Body of pancreas (tissue), 4 donors: ENCODE measurements at regions not wholly inside any gene's neighbourhood (a gene's known extent, or its start where the extent isn't known, plus 50 kb on each side); places are given as distances from the start of the nearest gene placed in this dataset.

Source experiments
- ATAC-seq: fragments of 150-250 bp; one replicate; pipeline ENCODE4 v1.9.1; 2016
- DNase-seq, 4 donors: peaks; one replicate each; pipeline ENCODE4 v3.0.0-alpha.2; 2019
- H3K27ac ChIP-seq, 4 donors: fragments of 200-600 bp; sonication (generic); 1 replicate in 3 of 4; 2 replicates in 1 of 4; pipeline versions ENCODE4 v1.5.1 to v1.6.1; 2016 to 2019; ENCODE audit warnings: mild to moderate bottlenecking in 1 of 4, mixed read lengths in 1 of 4, moderate library complexity in 1 of 4
- H3K27me3 ChIP-seq, 2 donors: fragments of 200-600 bp; sonication (generic); one replicate each; pipeline ENCODE4 v1.6.0; 2016; ENCODE audit warnings: mild to moderate bottlenecking in 1 of 2
- H3K36me3 ChIP-seq, 2 donors: fragments of 200-600 bp; sonication (generic); replicated peaks in 1 of 2; 2 replicates each; pipeline ENCODE4 v1.5.1; 2016; ENCODE audit warnings: low read depth in 2 of 2; ENCODE audit not compliant: insufficient read depth in 1 of 2
- H3K4me1 ChIP-seq: fragments of 200-600 bp; sonication (generic); one replicate; pipeline ENCODE4 v1.6.0; 2016
- H3K4me3 ChIP-seq, 2 donors: fragments of 200-600 bp; sonication (generic); 1 replicate in 1 of 2; 2 replicates in 1 of 2; pipeline ENCODE4 v1.5.1; 2016 to 2019
- H3K9me3 ChIP-seq, 3 donors: fragments of 200-600 bp; sonication (generic); 1 replicate in 2 of 3; 2 replicates in 1 of 3; pipeline ENCODE4 v1.5.1; 2016
- POLR2A ChIP-seq, 3 donors: fragments of 450-650 bp; IDR thresholded peaks; one replicate each; pipeline ENCODE4 v1.6.1; 2016; ENCODE audit warnings: antibody characterized with exemption in 3 of 3, mild to moderate bottlenecking in 2 of 3
- WGBS, 2 donors: methylation state at CpG; one replicate each; pipeline ENCODE4 v1.1.5; 2017; 5-methylcytosine and 5-hydroxymethylcytosine counted together
- intact Hi-C: fragments of 100-400 bp; cut with DNase I; formaldehyde crosslinking; loops from one replicate; pipeline ENCODE4 v1.15.1; 2023
- TF ChIP-seq, protein P1 (sequence below), 7 experiments: fragments of 450-650 bp in 4 of 7; fragments of 200-600 bp in 3 of 7; sonication (generic) in 3 of 7; IDR thresholded peaks; one replicate each; pipeline ENCODE4 v1.5.1; 2016 to 2019; ENCODE audit warnings: antibody characterized with exemption in 7 of 7

DNA sequence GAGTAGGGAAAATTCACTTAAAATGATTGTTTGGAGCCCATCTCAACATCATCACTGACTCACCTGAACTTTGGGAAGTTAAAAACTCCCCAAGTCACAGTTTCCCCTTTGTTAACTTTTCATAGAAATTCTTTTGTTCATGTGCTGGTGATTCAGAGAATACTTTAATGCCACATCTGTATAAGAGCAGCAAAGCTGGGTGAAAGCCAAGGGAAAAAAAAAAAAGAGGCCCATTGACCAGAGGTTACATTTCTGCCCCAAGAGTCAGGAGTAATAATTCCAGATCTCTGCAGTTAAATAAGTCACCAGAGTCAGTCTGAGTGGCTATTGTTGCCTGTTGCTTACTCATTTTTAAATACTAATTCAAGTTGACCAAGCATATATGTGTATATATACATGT lies 136.4 kb upstream of the LGR5 start:
- Histone ChIP-seq H3K36me3 (no peaks in the 10 kb centered on the region), H3K9me3 (no peaks in the 10 kb centered on the region), H3K27me3 (no peaks in the 10 kb centered on the region), H3K4me3 (no peak overlapping the region), H3K27ac (no peak overlapping the region), H3K4me1 (no peaks in the 10 kb centered on the region)
- DNase-seq (no peak), ATAC-seq (no peak)
- no peak for TF ChIP-seq POLR2A (IDR thresholded peaks at IDR 0.05)
- TF ChIP-seq, protein P1, sequence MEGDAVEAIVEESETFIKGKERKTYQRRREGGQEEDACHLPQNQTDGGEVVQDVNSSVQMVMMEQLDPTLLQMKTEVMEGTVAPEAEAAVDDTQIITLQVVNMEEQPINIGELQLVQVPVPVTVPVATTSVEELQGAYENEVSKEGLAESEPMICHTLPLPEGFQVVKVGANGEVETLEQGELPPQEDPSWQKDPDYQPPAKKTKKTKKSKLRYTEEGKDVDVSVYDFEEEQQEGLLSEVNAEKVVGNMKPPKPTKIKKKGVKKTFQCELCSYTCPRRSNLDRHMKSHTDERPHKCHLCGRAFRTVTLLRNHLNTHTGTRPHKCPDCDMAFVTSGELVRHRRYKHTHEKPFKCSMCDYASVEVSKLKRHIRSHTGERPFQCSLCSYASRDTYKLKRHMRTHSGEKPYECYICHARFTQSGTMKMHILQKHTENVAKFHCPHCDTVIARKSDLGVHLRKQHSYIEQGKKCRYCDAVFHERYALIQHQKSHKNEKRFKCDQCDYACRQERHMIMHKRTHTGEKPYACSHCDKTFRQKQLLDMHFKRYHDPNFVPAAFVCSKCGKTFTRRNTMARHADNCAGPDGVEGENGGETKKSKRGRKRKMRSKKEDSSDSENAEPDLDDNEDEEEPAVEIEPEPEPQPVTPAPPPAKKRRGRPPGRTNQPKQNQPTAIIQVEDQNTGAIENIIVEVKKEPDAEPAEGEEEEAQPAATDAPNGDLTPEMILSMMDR (IDR thresholded peaks at IDR 0.05) = no peak
- intact Hi-C loops = no loop called here

DNA sequence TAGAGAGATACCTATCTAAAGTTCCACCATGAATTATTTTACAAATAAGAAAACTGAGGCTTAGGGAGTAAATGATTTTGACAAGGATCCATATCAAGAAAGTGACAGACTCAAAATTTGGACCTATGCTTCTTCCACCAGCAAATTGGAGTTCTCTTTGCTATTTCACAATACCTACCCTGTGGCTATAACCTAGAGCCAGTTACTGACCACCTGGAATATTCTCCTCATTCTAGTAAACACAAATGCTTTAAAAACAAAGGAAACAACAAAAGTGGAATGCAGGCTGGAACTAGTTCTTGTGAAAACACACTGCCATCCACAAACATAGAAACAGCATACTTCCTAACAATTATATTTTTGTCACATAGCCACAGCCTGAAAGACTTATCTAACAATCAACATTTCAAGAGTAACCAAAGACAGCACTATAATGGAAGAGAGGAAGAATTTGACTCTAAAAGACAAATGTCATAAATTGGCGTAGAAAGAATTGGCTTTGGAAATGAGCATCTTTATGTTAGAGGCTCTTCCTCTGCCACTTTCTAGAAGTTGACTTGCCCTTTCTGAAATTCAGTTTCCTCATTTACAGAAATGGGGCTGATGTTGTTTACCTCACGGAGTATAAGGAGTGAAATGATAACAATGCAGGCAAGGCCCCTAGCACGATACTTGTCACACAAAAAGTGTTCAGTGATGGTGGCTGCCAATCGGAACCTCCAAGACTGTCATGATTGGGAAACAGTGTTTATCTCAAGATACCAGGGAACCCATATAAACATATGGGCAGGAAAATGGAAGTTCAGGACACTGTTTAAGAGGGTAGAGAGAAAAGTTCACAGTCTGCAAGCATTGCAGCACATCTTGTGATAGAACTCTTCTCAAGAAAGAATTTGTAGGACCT lies 138.6 kb upstream of the LGR5 start:
- no peaks in the 10 kb centered on the region for H3K36me3 ChIP-seq
- H3K27ac ChIP-seq = no peak overlapping the region
- no peak overlapping the region for H3K4me3 ChIP-seq
- no peak for TF ChIP-seq POLR2A (IDR thresholded peaks at IDR 0.05)
- TF ChIP-seq, protein P1 (IDR thresholded peaks at IDR 0.05) = no peak
- ATAC-seq (no peak), DNase-seq (no peak)
- WGBS, 2 donors = 92% methylated on average over 4 of the region's 4 CpGs
- intact Hi-C loops = no loop called here
- H3K4me1 ChIP-seq = no peaks in the 10 kb centered on the region
- no peaks in the 10 kb centered on the region for H3K27me3 ChIP-seq
- H3K9me3 ChIP-seq = no peaks in the 10 kb centered on the region

DNA sequence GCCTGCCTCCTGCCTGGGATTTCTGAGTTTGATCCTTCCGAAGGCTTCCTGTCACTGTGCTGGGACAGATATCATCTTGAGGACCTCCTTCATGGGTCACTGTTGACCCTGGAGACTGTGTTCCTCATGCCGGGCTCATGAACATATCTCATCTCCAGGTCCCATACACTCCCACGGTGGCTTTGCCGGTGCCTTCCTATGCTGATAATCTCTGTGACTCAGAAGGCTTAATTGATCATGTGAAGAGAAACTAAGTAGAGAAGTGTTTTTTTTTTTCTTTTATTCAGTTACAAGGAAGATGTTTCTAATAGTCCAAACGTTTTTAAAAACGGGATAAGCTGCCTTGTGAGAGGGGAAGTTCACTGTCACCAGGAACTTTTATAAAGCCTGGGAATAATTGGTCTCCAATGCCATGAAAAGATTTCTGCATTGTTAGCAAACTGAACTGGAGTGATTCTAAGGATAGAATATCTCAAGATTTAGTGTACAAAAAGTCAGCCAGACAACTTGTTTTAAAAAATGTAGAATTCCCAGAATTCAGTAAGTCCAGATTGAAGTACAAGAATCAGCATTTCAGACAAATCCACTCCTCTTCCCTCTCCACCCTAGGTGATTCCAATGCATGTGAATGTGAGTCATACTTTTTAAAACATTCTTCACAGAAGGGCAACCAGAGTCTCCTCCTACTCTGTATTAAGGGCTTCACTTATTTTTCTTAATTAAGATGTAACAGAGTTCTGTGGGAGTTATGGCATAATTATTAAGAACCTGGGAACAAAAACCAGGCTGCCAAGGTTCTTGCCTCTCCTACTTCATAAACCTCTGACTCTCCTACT lies 139.8 kb upstream of the LGR5 start:
- H3K27me3 ChIP-seq = no peaks in the 10 kb centered on the region
- intact Hi-C loops = no loop called here
- no peak overlapping the region for H3K27ac ChIP-seq
- H3K4me1 ChIP-seq = no peaks in the 10 kb centered on the region
- TF ChIP-seq, protein P1 (IDR thresholded peaks at IDR 0.05) = no peak
- TF ChIP-seq POLR2A (IDR thresholded peaks at IDR 0.05) = no peak
- H3K36me3 ChIP-seq = no peaks in the 10 kb centered on the region
- no peak overlapping the region for H3K4me3 ChIP-seq
- H3K9me3 ChIP-seq = no peaks in the 10 kb centered on the region
- WGBS, 2 donors = 66 to 71% methylated on average over 6 of the region's 6 CpGs
- no peak for DNase-seq
- no peak for ATAC-seq

DNA sequence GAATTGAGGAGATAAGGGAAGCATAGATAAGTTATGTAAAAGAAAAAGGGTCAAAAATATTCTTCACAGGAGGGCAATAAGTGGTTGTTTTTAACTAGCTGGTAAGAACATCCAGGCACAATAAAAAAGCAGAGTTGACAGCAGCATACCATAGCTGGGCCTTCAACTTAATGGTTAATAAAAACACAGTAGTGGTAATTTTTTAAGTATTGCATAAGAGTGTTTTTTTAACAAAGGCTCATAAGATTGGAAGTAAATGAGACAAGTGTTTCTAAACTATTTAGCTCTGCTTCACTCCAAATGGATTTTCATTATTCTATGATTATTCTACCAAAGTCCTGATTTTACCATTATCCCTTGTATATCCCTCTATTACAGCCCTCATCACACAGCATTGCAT lies 140.1 kb upstream of the TSPAN8 start:
- H3K4me1 ChIP-seq = no peaks in the 10 kb centered on the region
- ATAC-seq (no peak), DNase-seq (no peak)
- no peaks in the 10 kb centered on the region for H3K36me3 ChIP-seq
- intact Hi-C loops = no loop called here
- H3K4me3 ChIP-seq = no peak overlapping the region
- TF ChIP-seq POLR2A (IDR thresholded peaks at IDR 0.05) = no peak
- TF ChIP-seq, protein P1 (IDR thresholded peaks at IDR 0.05) = no peak
- no peaks in the 10 kb centered on the region for H3K27me3 ChIP-seq
- H3K9me3 ChIP-seq = no peaks in the 10 kb centered on the region
- no peak overlapping the region for H3K27ac ChIP-seq
